HG03558 (cell line): ENCODE measurements at regions not wholly inside any gene's neighbourhood (a gene's known extent, or its start where the extent isn't known, plus 50 kb on each side); places are given as distances from the start of the nearest gene placed in this dataset.

Experiments used
- ATAC-seq: cut with Tn5 transposase; IDR thresholded peaks from one replicate; pipeline ENCODE4 v1.9.1; 2021; ENCODE audit warnings: moderate number of reproducible peaks; ENCODE audit not compliant: unreplicated experiment; ENCODE audit errors: extremely low read depth

DNA sequence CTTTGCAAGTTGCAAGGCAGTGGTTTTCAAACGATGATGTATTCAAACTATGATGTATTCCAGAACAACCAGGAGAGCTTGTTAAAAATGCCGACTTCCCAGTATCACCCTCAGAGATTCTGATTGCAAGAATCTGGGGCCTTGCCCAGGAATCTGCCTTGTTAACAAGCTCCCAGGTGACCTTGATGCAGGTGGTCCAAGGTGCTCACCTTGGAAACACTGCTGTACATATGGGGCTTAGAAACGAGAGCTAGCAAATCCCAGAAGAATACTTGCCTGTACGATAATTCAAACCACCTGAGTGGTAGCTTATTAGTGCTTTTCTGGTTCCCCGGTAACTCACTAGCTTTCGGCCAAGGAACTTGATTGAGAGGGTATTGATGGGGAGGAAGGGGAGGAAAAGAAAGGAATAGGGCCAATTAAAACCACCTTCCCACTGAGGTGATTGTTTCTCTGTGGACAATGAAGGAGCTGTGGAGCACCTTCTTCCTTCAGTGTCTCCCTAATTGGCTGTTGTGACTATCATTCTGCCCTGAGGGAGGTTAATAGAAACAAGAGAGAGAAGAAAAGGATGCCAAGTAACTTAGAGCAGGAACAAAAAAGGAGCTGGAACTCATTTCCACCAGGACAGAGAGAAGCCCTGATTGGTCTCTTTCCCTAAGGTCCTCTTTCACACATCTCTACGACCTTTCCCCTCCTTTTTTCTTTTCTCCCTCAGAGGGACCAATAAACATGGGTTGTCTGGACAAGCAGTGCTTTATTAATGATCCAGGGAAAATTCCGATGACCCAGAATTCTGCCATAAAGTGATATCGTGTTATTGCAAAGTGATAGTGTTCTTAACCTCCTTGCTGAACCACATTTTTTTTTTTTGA lies 218.8 kb downstream of the TMEM167A start:
- no peak for ATAC-seq

DNA sequence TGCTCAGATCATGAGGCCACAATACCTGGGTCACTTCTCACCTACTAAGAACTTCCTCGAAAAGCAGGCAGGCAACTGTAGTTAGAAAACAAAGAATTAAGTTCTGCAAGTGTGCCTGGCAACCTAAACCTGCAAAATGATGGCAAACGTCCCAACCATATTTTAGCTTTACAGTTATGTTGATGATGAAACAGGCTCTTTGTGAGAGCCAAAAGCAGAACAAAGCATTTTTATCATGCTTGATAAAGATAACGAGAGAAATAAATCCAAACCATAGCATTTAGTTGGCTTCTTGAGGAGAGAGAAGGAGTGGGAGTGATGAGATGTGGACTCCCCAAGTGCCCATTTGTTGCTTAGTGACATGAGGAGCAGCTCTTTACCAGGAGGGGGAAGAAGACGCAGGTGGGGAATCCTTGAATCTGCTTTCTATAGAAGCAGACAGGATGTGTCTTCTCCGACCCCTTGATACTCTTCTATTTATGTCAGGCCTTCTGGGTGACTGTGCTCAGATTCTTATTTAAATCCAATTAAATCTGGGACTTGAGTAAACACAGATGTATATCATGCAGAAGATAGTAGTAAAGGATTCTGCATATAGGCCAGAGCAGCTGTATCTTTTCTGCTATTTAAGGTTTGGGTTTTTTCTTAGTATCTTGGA lies 221.2 kb downstream of the TMEM167A start:
- ATAC-seq: no peak

DNA sequence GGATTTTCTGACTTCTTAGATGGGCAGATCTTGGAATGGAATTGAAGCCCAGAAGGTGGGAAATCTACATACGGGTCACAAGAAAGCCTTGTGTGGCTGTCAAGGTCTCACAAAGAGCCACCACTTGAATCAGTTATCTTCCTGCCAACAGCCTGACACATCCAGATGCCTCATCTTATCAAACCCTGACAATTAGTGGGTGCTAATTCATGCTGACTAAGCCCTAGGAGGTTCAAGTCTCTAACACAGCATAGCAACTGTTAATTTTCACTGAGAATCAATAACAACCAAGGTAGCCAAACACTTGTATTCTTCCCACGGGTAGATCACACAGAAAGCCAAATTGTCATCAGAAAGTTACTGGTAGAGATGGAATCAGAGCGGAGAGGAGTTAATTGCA lies 222.2 kb downstream of the TMEM167A start:
- ATAC-seq: no peak

DNA sequence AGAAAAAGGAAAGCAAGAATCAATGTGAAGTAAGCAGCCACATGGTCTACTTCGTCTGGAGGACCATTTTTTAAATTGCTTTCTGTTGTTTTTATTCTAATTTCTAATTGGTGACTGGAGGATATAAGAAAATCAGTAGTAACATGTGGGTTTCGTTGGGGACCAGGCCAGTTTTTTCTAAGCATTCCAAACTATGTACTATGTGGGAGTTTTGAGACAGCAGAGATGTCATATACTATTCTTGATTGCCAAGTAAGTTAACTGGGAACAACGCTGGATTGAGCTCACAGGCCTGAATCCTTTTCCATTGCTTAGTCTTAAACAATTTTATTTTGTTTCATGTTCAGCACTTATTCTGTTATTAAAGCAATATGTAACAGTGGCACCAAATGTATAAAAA lies 225.7 kb downstream of the TMEM167A start:
- ATAC-seq: no peak

DNA sequence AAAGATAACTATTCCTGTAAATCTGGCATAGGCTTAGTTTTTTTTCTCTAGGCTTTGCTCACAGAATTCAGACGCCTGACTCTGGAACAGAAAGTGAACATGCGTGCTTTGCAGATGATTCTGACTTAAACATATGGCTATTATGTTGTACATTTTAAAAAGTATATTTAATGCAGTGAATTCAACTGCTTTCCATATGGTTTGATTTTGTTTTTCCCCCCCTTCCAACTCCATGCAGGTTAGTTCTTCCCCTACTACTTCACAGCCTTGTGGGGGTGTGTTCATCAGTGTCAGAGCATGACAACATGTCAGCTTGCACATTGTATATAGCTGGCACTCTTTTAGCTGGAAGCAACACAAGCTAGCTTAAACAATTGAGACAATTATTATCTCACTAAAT lies 226.8 kb downstream of the TMEM167A start:
- ATAC-seq: no peak

DNA sequence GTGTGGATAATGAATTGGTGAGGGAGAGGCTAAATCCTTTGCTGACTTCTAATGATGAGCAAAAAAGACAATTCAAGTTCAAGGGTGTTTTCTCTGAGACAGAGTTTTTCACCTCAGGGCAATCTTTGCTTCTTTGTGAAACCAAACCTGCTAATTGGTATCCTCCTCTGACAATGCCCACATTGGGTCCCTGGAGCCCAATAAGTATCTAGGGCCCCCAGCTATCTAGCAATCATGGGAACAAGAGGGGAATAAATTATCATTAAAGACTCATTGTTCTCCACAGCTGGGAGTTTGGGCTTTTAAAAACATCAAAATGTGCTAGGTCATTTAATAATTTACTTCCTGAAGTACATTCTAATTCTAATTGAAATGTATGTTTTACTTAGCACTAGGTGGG lies 227.3 kb downstream of the TMEM167A start:
- no peak for ATAC-seq

DNA sequence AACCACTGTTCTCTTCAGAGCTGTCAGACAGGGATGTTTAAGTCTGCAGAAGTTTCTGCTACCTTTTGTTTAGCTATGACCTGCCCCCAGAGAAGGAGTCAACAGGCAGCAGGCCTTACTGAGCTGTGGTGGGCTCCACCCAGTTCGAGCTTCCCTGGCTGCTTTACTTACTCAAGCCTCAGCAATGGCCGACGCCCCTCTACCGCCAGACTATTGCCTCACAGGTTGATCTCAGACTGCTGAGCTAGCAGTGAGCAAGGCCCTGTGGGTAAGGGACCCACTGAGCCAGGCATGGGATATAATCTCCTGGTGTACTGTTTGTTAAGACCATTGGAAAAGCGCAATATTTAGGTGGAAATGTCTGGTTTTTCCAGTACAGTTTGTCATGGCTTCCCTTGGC lies 229.6 kb downstream of the TMEM167A start:
- no peak for ATAC-seq

DNA sequence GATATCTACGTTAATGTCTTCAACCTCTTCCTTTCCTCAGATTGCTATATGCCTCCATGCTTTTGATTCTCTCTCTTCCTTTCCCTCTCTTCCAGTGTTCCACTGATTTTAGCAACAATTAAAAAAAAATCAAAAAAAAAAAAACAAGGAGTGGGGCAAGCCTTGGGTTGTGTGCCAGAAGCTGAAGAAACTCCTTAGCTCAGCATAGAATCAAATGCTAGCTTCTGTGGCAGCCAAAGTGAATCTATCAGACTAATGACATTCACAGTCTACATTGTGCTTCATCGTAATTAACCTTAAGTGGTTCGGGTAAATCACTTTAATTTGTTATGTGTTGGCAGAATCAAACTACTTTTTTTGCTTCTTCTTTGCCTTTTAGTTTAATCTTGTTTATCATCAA lies 237.3 kb downstream of the TMEM167A start:
- ATAC-seq: no peak

DNA sequence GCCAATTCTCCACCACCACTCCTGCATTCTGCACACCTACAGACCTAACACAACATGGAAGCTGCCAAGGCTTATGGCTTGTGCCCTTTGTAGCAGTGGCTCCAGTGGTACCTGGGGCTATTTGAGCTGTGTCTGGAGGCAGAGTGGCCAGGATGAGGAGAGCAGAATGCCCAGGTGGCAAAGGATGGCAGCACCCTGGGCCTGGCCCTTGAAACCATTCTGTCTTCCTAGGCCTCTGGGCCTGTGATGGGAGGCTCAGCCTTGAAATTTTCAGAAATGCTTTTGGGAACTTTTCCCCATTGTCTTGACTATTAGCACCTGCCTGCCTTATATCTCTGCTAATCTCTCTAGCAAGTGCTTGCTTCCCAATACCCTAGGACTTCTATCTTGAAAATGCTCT lies 241.7 kb downstream of the TMEM167A start:
- no peak for ATAC-seq

DNA sequence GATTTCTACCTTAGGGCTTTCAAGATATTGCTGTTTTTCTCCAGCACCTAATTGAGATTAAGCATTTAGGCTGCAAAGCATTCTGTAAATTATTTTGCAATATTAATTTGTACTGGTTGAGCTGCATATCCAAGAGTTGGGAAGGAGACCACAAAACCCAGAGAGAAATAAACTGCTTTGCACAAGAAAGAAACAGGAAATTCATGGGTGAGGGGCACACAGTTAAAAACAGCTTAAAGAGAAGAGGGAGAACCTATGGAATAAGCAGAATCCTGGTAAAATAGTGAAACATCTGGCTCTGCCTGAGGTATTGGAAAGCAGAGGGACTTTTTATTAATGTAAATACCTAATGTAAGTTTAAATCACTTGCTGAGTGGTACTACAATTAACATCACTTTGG lies 243.0 kb downstream of the TMEM167A start:
- ATAC-seq: no peak

DNA sequence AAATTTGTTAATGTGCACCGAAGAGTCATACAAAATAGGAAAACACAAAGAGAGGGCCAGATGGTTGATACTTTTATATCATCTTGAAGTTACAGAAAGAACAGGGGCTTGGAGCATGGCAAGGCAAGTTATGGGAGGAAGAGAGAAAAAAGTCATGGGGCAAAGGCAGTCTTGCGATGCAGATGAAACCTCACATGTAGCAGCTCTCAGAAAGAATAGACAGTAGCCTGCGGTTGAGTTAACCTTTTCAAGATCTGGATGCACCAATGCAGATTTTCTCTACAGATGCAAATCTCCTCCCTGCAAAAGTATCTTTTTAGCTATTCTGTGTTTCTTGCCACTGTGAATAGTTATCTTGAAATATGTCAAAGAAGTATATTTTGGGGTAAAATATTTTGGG lies 243.9 kb downstream of the TMEM167A start:
- no peak for ATAC-seq

DNA sequence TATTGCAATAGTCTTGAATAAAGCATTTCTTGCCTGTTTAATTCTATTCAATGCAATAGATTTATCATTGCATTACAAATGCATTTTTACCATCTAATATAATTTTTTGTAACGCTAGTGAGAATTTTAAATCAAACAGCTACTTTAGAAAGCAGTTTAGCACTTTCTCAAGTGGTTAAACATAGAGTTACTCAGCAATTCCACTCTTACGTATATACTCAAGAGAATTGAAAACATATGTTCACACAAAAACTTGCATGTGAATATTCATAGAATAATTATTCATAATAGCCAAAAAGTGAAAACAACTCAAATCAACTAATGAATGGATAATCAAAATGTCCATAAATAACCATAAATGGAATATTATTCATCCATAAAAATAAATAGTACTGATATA lies 244.7 kb downstream of the TMEM167A start:
- no peak for ATAC-seq

DNA sequence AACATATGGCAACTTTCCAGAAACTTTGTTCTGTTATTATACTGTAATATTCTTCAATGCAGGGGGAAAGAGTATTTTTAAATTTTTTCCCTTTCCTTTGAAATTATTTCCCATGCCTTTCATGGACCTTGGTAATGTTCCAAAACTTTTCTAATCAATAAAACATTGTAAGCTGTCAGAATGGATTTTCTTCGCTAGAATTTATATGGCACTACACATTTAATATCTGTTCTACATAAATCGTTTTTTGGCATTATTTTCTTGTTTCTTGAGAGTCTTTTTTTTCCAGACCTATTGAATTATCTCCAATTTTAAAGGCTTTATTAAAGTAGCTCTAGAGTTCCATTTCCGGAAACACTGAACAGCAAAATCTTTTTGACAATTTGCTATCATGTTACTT lies 249.0 kb downstream of the TMEM167A start:
- ATAC-seq: no peak

DNA sequence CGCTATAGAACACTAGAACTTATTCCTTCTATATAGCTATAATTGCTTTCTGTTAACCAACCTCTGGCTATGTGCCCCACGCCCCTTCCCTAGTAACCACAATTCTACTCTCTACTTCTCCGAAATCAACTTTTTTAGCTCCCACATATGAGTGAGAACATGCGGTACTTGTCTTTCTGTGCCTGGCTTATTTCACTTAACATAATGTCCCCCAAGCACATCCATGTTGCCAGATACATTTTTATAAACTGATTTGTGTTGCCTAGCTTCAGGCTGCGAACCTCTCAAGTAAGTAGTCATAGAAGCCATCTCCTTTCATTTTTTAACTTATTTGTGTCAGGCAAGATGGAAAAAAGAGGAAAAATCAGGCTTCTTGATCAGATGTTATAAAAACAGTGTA lies 249.5 kb downstream of the TMEM167A start:
- ATAC-seq: no peak

DNA sequence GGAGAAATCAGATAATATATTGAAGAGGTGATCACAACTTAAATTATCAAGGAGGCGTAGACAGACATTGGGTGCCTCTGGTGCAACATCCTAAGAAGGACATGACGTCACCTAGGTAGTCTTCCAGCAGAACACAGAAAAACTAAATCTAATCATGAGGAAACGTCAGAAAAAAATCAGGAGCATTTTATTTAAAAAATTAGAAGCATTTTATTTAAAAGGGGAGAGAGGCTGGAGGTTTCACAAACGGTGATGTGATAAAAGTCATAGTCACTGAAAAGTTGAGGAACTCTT lies 254.6 kb downstream of the TMEM167A start:
- no peak for ATAC-seq

DNA sequence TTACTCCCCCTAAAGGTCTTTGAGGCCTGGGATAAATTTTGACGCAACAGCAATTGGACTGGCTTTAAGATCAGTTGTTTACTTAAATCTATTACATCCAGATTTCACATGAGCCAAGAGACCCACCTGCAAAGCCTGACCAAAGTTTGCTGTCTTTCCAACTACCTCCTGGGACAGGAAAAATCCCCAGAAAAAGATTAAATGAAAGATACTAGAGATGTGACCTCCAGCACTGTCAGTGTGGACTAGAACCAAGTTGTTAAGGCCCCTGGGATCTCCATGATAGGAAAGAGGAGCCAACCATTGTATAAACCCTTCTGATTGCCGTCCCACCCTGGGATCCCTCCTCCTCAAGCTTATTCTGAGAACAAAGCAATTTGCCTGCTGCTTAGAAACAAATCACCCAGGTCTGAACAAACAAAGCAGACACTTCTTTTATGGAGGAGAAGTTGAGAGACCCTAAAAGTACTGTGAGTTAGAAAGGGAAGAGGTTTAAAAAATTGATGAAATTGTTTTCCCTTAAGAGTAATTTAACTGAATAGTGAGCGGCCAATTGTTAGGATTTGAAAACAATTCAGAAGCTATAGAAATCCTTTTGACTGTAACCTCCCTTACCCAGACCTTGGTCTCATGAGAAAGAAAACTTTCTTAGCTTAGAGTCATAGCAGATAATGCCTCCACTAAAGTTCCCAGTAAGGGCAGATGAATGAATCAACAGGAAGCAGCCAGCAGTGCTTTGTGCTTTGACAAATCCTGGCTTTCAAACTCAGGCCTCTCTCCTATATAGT lies 255.2 kb downstream of the TMEM167A start:
- ATAC-seq: no peak

DNA sequence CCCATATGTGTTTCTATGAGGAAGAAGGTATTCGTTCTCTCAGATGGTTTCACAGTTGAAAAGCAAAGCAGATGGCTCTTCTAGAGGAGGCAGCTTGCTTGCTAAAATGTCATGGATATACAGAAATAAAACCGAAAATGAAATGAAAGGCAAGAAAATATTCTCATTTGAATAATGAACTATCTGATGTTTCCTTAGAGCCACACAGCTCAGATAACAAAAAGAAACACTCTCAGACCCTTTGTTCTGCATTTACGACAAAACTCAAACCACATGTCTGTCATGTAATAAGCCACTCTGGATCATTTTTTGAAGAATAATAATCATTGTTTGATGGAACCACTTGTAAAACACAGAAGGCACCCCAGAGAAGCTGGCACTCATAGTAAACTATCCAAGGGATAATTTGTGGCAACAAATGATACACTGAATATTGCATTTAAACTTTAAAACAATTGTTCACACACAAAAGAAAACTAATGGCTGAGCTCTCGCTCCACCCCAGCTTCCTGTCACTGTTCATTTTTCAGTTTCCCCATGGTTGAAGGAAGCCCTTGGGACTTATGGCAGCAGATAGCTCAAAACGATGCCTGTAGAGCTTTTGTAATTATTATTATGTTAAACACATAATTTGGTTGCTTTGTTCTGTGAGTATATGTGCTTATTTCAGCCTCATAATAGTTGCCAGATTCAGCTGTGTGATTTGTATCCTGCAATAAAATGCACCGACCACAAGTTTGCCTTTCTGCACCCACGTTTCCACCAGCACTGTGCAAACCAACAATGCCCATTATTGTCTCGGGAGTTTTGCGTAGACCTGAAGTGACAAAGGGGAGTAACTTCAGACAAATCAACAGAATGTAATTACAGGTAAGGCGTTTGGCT lies 256.0 kb downstream of the TMEM167A start:
- ATAC-seq: peak; percentile 73

DNA sequence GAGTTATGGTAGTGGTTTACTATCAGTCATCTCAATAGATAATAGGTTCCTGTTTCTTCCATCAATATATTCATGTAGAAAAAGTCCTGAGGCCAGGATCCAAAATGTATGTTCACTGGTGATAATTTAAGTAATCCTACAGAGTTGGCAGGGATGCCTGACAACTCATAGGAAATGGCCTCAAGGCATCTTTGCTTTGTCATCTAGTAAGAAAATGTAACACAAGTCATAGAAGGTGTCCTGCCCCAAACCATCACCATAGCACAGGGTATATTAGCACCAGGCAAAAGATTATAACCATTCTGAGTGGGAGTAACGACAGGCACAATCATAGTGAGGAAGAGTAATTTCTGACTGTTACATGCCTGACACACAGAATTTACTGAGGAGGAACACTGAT lies 257.0 kb downstream of the TMEM167A start:
- ATAC-seq: no peak

DNA sequence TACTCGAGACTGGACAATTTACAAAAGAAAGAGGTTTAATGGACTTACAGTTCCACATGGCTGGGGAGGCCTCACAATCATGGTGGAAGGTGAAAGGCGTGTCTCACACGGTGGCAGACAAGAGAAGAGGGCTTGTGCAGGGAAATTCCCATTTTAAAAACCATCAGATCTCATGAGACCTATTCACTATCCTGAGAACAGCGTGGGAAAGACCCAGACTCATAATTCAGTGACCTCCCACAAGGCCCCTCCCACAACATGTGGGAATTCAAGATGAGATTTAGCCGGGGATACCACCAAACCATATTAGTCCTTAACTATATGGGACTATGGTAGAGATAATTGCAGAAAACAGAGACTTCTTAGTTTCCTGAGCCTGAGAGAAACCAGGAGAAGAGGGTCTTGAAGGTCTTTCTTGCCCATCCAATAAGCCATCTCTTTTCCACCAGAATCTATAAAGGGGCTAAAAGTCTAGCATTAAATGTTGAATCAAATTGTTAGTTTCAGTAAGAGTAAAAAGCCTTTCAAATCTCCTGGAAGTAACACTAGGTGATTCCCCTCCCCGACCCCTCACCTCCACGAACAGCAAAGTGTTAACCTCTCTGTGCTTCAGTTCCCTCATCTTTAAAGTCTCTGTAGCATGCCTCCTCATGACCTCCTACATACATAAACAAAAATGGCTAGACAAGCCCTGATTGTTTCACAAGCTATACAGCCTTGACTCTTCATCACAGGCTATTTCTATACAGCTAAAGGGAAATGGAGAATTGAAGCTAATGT lies 259.1 kb downstream of the TMEM167A start:
- no peak for ATAC-seq

DNA sequence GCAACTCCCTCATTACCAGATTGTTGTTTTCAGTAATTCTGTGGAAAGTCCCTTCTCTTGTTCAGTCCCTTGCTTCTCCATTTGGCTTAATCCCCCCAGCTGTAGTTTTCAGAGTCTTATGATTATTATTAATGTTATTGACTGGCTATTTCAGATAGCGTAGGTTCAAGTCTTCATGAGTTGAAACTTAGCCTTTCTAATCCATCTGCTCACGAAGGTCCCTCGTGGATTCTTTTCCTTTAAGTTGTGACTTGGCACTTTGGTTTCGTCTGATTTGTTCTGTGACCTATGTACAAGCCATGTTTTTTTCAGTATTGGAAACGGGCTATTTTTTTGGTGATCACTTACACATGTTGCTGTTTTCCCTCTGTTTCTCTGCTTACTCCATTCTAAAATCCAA lies 260.3 kb downstream of the TMEM167A start:
- ATAC-seq: no peak
